ENCODE measurements at regions not wholly inside any gene's neighbourhood (a gene's known extent, or its start where the extent isn't known, plus 50 kb on each side); places are given as distances from the start of the nearest gene placed in this dataset.
A peak's percentile ranks its signal among the peaks of the same experiment; 100 is the strongest.

DNA sequence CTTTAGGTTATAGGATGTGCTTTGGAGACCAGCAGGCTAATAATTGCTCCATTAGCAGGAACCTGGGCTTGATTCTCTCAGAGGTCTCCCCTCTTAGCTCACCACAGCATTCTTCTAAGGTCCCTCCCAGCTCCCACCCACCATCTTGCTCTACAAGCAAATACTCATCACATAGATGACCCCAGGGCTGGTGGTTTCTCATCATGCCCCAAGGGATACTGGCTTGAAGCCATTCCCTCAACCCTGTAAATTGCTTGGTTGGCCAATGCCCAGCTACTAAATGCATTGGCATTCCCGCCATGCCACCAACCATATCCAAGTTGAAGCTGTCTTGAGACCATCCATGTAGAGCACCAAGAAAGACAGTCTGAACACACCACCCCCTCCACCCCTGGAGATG is 130.2 kb upstream of the NCAM1 start:
- DNase-seq (no peak), ATAC-seq (no peak)
- intact Hi-C loops (cut with micrococcal nuclease): no loop called here

- no peak for ATAC-seq
- intact Hi-C loops (cut with micrococcal nuclease): no loop called here
- DNase-seq: no peak
Observed at GRCh38 chr11:112831969-112832766, 129.1 kb upstream of the NCAM1 start.

DNA sequence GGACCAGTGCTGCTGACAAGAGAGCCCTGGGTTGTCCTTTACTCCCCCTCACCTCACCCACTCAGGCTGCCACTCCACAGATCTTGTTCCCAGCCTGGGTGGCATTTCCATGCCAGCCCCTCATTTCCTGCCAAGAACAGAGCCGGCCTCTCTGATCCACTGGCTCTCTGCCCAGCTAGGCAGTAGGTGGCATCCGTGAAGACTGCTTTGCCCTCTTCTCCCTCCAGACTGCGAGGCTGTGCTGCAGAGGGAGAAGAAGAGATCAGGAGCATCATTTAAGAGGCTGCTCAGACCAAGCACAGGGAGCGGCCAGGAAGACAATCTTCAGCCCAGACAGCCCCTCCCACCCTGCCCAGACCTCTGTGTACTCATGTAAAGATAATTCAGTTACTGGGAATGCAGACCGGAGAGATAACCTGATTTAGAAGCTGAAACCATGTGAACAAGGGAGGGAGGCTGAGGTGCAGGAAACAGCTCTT is 126.9 kb upstream of the NCAM1 start:
- intact Hi-C loops (cut with micrococcal nuclease): no loop called here
- peak; percentile 83 for DNase-seq
- ATAC-seq: peak; percentile 94

GRCh38 chr11:112835591-112836255 is 125.5 kb upstream of the NCAM1 start:
- intact Hi-C loops (cut with micrococcal nuclease): no loop called here
- DNase-seq: no peak
- no peak for ATAC-seq

DNA sequence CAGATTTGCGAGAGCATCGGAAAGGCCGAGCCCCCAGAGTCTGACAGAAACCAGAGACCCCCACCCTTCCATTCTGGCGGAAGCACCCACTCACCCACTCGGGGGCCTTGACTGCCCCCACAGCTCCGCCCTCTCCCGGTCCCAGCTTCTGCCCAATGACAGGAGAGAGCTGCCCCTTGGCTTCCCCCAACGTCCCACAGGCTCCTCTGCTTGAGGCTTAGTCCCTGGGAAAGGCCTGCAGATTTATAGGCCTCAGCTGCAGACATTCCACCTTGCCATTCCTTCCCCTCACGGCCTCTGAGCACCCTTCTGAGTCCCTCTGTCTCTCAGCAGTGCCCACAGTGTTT is 125.0 kb upstream of the NCAM1 start:
- intact Hi-C loops (cut with micrococcal nuclease): no loop called here
- ATAC-seq (no peak), DNase-seq (no peak)

DNA sequence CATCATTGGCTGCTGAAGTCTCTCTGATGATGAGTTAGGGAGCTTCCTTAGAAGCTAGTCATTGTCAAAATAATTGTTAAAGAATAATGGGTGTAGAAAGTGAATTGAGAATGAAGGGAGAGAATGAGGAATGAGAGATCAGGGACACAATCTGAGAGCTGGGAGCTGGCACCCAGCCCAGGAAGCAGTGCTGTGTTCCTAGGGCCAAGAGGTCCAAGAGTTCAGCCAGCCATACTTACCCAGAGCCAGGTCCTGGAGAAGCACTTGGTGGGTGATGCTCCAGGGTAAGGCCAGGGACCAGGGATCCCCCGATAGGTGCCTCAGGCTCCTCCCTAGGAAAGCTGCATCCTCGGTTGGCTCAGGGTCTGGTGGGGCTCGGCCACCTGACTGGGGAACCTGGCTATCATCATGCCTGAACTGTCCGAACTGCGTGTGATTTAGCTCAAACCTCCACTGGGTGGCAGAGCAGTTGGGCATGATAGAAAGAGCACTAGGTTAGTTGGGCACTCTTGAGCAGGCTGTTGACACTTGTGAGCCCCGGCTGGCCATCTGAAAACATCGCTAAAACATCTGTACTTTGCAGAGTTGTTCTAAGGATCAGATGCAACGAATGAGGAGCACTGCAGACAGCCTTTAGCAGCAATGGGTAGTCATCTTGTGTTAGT is 123.9 kb upstream of the NCAM1 start:
- ATAC-seq: peak; percentile 53
- peak; percentile 39 for DNase-seq
- intact Hi-C loops (cut with micrococcal nuclease): no loop called here

DNA sequence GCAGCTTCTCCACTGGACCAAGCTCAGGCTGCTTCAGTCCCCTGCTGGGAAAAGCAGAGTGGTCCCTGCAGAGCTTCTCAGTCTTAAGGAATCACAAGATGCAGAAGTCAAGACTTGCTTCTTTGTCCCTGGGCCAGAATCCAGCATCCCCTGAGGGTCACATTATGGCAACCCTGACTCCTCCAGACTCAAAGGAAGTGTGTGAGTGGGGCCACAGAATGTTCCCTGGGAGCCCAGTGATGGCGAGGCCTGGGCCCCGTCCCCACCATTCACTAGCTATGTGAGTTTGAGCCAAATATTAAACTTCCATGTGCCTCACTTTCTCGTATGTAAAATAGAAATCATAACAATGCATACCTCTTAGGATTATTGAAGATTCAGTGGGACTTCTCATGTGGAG is 122.2 kb upstream of the NCAM1 start:
- ATAC-seq (no peak), DNase-seq (no peak)
- intact Hi-C loops (cut with micrococcal nuclease): no loop called here

GRCh38 chr11:112841729-112842128 is 119.5 kb upstream of the NCAM1 start:
- ATAC-seq (no peak), DNase-seq (no peak)
- intact Hi-C loops (cut with micrococcal nuclease): no loop called here

GRCh38 chr11:112842151-112842550 is 119.1 kb upstream of the NCAM1 start:
- intact Hi-C loops (cut with micrococcal nuclease): no loop called here
- no peak for DNase-seq
- ATAC-seq: no peak

DNA sequence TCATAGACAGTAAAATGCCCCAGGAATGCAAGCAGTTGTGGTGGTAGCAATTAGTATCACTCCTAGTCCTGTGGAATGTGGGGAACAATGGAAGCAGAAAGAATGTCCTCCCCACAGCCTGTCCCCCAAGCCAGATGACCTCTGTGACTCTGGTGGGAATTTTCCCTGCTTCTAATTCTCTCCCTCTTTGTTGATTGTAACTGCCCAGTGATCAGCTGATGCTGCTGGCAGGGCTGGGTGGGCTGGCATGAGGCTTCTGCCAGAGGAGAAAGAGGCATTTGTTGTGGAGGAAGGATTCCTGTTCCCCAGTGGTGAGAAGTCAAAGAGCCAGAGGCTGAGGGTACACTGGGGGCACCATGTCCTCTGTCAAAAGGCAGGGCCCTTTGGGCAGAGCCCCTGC is 116.7 kb upstream of the NCAM1 start:
- ATAC-seq (peak; percentile 72), DNase-seq (peak; percentile 44)
- intact Hi-C loops (cut with micrococcal nuclease): no loop called here

DNA sequence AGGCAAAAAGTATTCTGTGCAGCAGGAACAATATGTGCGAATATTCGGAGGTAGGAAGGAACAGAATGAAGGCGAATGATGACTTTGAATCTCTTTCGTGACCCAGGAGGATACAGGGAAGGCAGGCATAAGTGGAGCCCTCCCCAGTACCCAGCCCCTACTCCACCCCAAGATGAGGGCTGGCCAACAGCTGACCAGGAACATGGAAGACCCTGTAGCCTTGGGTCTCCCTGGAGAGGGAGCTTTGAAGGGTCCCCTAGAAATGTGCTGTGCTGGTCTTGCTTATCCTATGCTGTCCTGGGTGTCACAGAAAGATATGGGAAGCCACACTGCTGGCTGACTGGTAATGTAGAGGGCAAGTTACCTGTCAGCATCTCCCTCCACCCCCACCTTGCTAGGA is 113.7 kb upstream of the NCAM1 start:
- DNase-seq: no peak
- no peak for ATAC-seq
- intact Hi-C loops (cut with micrococcal nuclease): no loop called here

DNA sequence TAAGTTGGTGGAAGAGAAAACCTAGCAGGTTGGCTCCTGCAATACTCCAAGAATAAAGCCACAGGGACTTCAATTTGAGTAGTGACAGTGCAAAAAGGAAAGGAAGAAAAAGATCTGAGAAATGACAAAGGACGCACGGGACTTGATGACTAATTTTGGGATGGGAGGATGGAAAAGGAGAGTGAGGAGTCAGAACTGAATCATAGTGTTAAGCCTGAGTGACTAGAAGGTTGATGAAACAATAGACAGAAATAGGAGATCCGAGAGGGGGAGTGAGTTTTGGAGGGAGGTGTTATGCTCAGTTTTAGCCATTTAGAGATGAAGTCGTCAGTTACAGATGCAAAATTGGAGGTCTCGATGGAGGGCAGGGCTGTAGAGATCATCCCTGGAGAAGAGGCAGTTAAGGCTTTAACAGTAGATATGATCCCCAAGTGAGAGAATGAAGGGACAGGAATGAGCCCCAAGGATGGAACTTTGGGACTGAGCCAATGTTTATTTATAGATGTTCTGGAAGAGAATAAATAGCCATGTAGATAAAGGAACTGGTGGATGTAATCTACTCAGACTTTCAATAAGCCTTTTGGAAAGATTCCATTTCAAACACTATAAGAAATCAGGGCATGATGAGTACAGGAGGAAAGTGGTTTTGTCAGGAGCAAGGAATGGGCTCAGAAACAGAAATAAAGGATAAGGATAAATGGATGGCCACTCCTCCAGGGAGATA is 108.9 kb upstream of the NCAM1 start:
- no peak for DNase-seq
- peak; percentile 88 for ATAC-seq
- intact Hi-C loops (cut with micrococcal nuclease): no loop called here

GRCh38 chr11:112856133-112856532 is 105.1 kb upstream of the NCAM1 start:
- ATAC-seq (no peak), DNase-seq (no peak)

GRCh38 chr11:112856591-112856990 is 104.6 kb upstream of the NCAM1 start:
- no peak for DNase-seq

More at GRCh38 chr11:112856133-112856532, 105.1 kb upstream of the NCAM1 start:
- intact Hi-C loops (cut with micrococcal nuclease): no loop called here

DNA sequence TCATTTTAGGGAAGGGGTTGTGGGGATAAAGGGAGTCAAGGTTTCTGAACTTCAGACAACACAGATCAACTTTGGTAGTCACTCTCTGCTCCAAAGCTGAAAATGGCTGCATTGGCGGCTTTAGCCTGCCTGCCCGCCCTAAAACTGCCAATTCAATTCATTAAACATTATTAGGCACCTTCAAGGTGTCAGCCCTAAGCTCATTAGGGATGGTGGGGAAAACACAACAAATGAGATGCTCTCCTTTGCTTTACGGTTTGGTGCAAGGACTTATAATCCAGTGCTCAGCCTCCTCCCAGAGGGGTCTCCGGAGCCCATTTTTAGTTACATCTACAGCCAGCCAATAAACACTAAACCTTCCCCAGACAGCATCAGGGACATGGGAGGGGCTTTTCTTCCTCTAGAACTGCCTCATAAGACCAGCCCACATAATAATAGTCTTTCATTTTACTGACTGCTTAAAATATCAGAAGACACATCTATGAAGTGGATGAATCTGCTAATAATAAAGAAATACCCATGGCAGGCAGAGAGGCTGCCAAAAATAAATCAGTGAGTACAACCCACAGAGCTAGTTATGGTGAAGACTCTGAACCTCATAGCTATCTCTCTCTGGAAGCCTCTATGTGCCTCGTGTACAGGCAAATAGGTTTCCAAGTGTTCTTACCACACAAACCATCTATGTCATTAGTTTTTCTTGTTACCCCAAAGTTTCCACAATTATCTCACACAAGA is 102.8 kb upstream of the NCAM1 start:
- ATAC-seq: peak; percentile 35
- intact Hi-C loops (cut with micrococcal nuclease): no loop called here
- DNase-seq: no peak

More at GRCh38 chr11:112856591-112856990, 104.6 kb upstream of the NCAM1 start:
- ATAC-seq: no peak
- intact Hi-C loops (cut with micrococcal nuclease): no loop called here

DNA sequence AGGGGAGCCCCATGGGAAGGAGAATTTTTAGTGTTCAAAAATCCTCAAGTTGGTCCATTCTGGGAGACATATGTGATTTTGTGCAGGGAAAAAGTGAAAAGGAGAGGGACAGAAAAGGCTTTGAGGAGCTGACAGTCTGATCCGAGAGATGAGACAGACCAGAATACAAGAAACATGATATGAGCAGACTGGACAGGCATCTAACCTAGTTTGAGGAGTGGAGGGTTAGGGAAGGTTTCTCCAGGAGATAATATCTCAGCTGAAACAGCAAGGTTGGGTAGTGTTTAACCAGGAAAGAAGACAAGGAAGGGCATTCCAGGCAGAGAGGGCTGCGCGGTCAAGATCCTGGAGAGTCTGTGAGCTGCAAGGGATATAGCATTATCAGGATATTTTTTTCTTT is 101.4 kb upstream of the NCAM1 start:
- DNase-seq (no peak), ATAC-seq (no peak)
- intact Hi-C loops (cut with micrococcal nuclease): no loop called here

GRCh38 chr11:112861356-112861755 is 99.9 kb upstream of the NCAM1 start:
- intact Hi-C loops (cut with micrococcal nuclease): no loop called here
- ATAC-seq (no peak), DNase-seq (no peak)

- intact Hi-C loops (cut with micrococcal nuclease): no loop called here
- ATAC-seq (peak; percentile 93), DNase-seq (no peak)
Observed at GRCh38 chr11:112863305-112863704, 97.9 kb upstream of the NCAM1 start.

DNA sequence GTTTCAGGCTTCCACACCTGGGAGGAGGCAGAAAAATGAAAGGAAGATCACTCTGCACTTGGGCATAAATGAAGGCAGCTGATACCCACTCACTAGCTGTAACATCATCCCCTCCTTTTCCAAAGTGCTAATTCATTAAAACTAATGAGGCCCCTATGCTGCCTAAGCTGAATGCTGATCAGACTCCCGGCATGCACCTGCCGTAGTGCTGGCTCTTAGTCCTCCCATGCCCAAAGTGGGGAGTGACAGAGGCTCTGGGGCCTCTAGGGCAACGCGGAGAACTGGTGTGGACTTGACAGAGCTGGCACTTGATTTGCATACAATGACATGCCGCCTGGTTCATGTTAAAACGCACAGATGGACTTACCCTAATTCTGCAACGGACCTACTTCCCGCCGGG is 96.5 kb upstream of the NCAM1 start:
- DNase-seq (peak; percentile 29), ATAC-seq (peak; percentile 60)
- intact Hi-C loops (cut with micrococcal nuclease): no loop called here

Measured in left ventricle myocardium superior (tissue), 1 donor.